ENCODE measurements at regions not wholly inside any gene's neighbourhood (a gene's known extent, or its start where the extent isn't known, plus 50 kb on each side); places are given as distances from the start of the nearest gene placed in this dataset.

DNA sequence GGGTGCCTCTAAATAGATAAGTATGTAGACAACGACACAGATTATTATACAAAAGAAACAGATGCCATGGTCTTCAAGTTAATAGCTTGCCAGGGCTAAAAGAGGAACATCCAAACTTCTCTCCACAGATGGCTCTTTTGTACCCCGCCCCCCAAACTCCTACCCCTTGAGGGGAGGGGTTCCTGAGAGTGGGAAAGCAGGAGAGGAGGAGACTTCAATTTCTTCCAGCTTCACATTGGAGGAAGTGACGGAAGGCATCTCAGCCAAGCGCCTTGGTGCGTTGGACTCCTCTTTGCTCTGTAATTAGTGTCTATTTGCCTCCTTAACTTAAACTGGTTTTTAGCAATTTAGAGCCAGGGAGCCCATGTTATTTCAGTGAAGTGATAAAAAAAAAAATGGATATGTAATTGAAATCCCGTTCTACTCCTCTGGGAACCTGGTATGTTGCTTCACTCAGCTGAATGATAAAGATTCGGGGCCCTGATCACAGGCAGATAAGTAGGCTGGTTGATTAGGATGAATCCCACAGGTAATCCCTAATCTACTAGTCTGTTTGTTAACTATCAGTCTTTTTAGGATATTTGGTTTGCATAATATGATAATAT, 580.9 kb upstream of the CADM1 start:
- Histone ChIP-seq H3K4me1 (ENCODE audit: control insufficient read depth, insufficient read depth, low read length) (no peaks in the 10 kb centered on the region), H3K27ac (ENCODE audit: low read length) (no peak overlapping the region), H3K9me3 (ENCODE audit: control insufficient read depth, low read depth, low read length) (no peaks in the 10 kb centered on the region), H3K36me3 (ENCODE audit: control insufficient read depth, insufficient read depth, low read length) (no peaks in the 10 kb centered on the region), H3K27me3 (ENCODE audit: control insufficient read depth, insufficient read depth, low read length) (no peaks in the 10 kb centered on the region), H3K4me3 (ENCODE audit: low read length) (no peak overlapping the region)
- WGBS (ENCODE audit: insufficient coverage, low lambda C conversion rate), result no CpG with 5 or more reads among the region's 7 CpGs
- DNase-seq, result no peak

DNA sequence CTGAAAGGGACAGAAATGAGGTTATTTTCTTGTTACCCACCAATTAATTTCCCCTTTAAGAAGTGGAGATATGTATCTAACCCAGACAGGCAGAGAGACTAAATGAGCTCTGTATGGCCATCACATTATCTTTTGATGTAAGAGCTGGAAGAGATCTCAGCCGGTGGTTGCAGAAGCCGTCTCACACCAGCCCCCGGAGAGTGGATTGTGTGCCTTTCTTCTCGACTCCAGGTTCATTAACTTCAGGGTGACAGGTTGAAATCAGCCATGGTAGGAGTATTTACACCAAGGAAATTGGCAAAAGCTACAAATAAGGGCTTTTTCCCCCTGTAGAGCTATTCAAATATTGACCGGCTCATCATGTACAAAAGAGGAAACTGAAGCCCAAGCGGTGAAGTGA, 580.3 kb upstream of the CADM1 start:
- H3K27ac ChIP-seq (ENCODE audit: low read length), result no peak overlapping the region
- no peak overlapping the region for H3K4me3 ChIP-seq (ENCODE audit: low read length)
- DNase-seq, result no peak
- no peaks in the 10 kb centered on the region for H3K36me3 ChIP-seq (ENCODE audit: control insufficient read depth, insufficient read depth, low read length)
- no peaks in the 10 kb centered on the region for H3K4me1 ChIP-seq (ENCODE audit: control insufficient read depth, insufficient read depth, low read length)
- H3K27me3 ChIP-seq (ENCODE audit: control insufficient read depth, insufficient read depth, low read length), result no peaks in the 10 kb centered on the region
- no CpG with 5 or more reads among the region's 6 CpGs for WGBS (ENCODE audit: insufficient coverage, low lambda C conversion rate)
- no peaks in the 10 kb centered on the region for H3K9me3 ChIP-seq (ENCODE audit: control insufficient read depth, low read depth, low read length)

DNA sequence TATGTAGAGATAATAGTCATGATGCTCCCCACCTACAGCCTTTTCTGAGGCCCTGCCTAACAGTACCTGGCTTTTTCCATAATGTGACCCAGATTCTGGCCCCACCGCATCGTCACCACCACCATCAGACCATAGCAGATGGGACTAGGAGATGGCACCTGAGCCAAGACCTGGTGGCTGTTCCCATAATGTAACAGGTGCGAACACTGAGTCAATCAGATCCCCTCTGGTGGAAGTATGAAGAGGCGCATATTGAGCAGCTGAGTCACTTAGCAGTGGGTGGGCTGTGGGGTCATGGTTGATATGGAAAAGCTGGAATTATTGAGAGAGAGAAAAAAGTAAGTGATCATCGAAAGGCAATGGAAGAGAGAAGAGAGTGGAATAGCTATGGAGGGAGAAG, 578.0 kb upstream of the CADM1 start:
- H3K27me3 ChIP-seq (ENCODE audit: control insufficient read depth, insufficient read depth, low read length), result no peaks in the 10 kb centered on the region
- WGBS (ENCODE audit: insufficient coverage, low lambda C conversion rate), result 96% methylated on average over 4 of the region's 5 CpGs
- H3K9me3 ChIP-seq (ENCODE audit: control insufficient read depth, low read depth, low read length), result no peaks in the 10 kb centered on the region
- H3K36me3 ChIP-seq (ENCODE audit: control insufficient read depth, insufficient read depth, low read length), result no peaks in the 10 kb centered on the region
- no peak overlapping the region for H3K27ac ChIP-seq (ENCODE audit: low read length)
- no peak overlapping the region for H3K4me3 ChIP-seq (ENCODE audit: low read length)
- DNase-seq, result no peak
- no peaks in the 10 kb centered on the region for H3K4me1 ChIP-seq (ENCODE audit: control insufficient read depth, insufficient read depth, low read length)

DNA sequence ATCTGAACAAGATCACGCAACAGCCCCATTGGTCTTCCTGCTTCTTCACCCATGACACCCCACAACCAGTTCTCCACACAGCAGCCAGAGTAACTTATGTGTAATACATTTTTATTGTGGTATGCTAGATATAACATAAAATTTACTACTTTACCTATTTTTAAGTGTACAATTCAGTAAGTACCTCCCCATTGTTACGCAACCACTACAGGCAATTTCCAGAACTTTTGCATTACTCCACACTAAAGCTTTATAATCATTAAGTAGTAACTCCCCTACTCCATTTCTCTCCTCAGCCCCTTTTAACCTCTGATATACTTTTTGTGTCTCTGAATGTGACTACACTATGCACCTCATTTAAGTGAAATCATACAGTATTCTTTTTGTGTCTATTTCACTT, 575.4 kb upstream of the CADM1 start:
- no peaks in the 10 kb centered on the region for H3K36me3 ChIP-seq (ENCODE audit: control insufficient read depth, insufficient read depth, low read length)

DNA sequence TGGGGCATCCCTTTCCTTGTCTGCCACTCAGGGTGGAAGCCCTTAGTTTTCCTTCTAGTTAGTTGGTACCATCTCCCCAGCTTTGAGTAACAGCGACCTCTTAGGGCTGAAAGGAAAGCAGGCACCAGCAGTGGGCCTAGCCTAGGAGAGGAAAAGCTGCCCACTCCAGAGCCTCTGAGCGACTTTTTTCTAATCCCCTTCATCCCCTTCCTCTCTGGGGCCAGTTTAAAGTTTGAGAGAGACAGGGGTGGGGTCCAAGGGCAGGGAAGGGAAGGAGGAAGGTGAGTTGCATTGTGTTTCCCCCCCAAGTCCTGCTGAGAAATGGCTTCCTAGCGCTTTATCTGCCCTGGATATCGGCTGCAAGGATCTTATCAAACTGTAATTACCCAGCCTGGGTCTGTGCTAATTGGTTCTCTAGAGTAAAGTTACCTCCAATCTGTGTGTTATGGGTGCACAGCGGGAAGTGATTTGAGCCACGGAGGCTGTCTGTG, 573.9 kb upstream of the CADM1 start:
- H3K4me1 ChIP-seq (ENCODE audit: control insufficient read depth, insufficient read depth, low read length), result peaks cover 5% of the 10 kb centered on the region
- no peak overlapping the region for H3K27ac ChIP-seq (ENCODE audit: low read length)
- no peak overlapping the region for H3K4me3 ChIP-seq (ENCODE audit: low read length)
- H3K36me3 ChIP-seq (ENCODE audit: control insufficient read depth, insufficient read depth, low read length), result no peaks in the 10 kb centered on the region
- H3K9me3 ChIP-seq (ENCODE audit: control insufficient read depth, low read depth, low read length), result no peaks in the 10 kb centered on the region
- no CpG with 5 or more reads among the region's 6 CpGs for WGBS (ENCODE audit: insufficient coverage, low lambda C conversion rate)
- H3K27me3 ChIP-seq (ENCODE audit: control insufficient read depth, insufficient read depth, low read length), result no peaks in the 10 kb centered on the region
- DNase-seq, result peak in 1 of 2 donors; percentile 16

More for the DNA sequence above, 575.4 kb upstream of the CADM1 start:
- no peak for DNase-seq
- Histone ChIP-seq H3K4me1 (ENCODE audit: control insufficient read depth, insufficient read depth, low read length) (peaks cover 4% of the 10 kb centered on the region), H3K4me3 (ENCODE audit: low read length) (no peak overlapping the region), H3K27me3 (ENCODE audit: control insufficient read depth, insufficient read depth, low read length) (no peaks in the 10 kb centered on the region), H3K9me3 (ENCODE audit: control insufficient read depth, low read depth, low read length) (no peaks in the 10 kb centered on the region), H3K27ac (ENCODE audit: low read length) (no peak overlapping the region)
- 100% methylated on average over 2 of the region's 2 CpGs for WGBS (ENCODE audit: insufficient coverage, low lambda C conversion rate)

- no peak for DNase-seq
- Histone ChIP-seq H3K4me1 (ENCODE audit: control insufficient read depth, insufficient read depth, low read length) (peaks cover 5% of the 10 kb centered on the region), H3K27me3 (ENCODE audit: control insufficient read depth, insufficient read depth, low read length) (peaks cover under 1% of the 10 kb centered on the region), H3K27ac (ENCODE audit: low read length) (no peak overlapping the region), H3K36me3 (ENCODE audit: control insufficient read depth, insufficient read depth, low read length) (no peaks in the 10 kb centered on the region), H3K4me3 (ENCODE audit: low read length) (no peak overlapping the region), H3K9me3 (ENCODE audit: control insufficient read depth, low read depth, low read length) (no peaks in the 10 kb centered on the region)
- no CpG with 5 or more reads among the region's 2 CpGs for WGBS (ENCODE audit: insufficient coverage, low lambda C conversion rate)
Observed at GRCh38 chr11:116077092-116077491, 572.9 kb upstream of the CADM1 start.

DNA sequence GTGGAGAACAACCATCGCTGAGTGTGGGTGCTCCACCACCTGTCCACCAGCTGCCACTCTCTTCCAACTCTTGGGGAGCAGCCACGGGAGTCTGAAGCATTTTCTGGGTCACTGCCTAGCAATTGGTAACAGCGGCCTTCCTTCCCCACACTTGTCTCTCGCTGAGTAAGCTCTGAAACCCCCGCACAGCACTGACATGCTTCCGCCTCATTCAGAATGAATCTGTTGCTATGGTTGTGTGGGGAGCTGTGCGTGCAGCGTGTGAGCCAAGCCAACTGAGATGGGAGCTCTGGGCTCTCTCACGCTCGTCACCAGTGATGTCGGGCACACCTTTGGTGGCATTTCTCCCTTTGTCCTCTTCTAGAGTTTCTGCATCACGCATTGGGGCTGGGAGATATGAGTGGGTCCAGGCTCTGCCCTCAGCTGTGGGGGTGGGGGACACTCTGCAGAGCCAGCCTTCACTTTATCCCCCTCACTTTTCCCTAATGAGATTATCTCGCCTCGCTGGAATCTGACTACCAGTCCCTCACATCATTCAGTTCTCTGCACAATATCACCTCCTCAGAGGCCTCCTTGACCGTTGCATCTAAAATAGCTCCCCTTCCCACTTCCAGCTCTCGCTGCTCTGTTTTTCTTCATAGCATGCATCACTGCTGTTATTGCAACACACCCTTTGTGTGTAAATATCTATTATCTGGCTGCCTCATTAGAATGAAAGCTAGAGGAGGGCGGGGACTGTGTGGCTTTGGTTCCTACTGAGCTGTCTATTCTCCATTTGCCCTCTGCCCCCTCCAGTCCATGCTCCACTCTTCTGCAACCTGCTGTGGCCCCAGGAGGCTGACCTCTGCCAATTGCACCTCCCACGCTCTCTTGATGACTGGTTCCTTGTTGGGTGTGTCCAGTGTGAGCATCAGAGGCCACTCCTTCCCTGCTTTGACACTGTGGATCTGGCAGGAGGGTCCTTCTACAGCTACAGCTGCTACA, 569.9 kb upstream of the CADM1 start:
- no peaks in the 10 kb centered on the region for H3K9me3 ChIP-seq (ENCODE audit: control insufficient read depth, low read depth, low read length)
- H3K27ac ChIP-seq (ENCODE audit: low read length), result peak overlapping the region; percentile 42
- WGBS (ENCODE audit: insufficient coverage, low lambda C conversion rate), result no CpG with 5 or more reads among the region's 18 CpGs
- H3K4me1 ChIP-seq (ENCODE audit: control insufficient read depth, insufficient read depth, low read length), result peaks cover 5% of the 10 kb centered on the region
- DNase-seq, result peak; percentile 73 to 85
- peaks cover 3% of the 10 kb centered on the region for H3K27me3 ChIP-seq (ENCODE audit: control insufficient read depth, insufficient read depth, low read length)
- H3K36me3 ChIP-seq (ENCODE audit: control insufficient read depth, insufficient read depth, low read length), result no peaks in the 10 kb centered on the region
- no peak overlapping the region for H3K4me3 ChIP-seq (ENCODE audit: low read length)

DNA sequence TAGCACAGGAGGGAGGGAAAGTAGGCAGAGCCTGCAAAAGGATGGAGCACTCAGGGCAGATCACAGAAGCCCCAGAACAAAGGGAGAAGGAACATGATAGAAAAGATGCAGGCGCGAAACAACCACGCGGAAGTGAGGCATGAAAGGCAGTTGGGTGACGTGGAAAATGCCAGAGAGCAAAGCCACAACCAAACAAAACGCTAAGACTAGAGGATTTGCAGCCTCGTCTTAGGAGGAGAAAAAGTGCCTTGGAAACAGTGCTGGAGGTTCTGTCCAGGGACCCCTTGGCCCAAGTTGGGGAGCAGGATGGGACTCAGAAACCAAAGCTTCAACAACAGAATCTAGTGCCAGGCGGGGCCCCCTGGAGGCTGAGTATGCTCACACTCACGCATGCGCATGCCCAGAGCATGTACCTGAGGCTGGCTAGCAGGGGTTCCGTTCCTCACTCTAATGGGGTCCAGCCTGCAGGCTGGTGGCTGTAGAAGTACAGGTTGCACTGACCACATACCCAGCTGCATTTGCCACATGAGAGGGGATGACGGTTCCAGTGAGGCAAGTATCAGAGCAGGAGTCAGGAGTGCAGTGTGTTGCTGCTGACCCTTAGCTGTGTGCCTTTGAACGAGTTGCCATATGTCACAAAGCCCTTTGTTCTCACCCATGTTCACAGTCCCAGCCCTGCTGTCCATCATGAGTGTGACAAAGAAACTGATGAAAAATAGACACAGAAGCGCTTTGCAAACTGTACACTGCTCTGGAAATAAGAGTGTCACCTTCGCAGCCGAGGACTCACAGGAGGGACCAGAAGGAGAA, 568.6 kb upstream of the CADM1 start:
- 89% methylated on average over 4 of the region's 16 CpGs for WGBS (ENCODE audit: insufficient coverage, low lambda C conversion rate)
- H3K4me3 ChIP-seq (ENCODE audit: low read length), result no peak overlapping the region
- H3K27me3 ChIP-seq (ENCODE audit: control insufficient read depth, insufficient read depth, low read length), result peaks cover 3% of the 10 kb centered on the region
- H3K27ac ChIP-seq (ENCODE audit: low read length), result no peak overlapping the region
- peaks cover 5% of the 10 kb centered on the region for H3K4me1 ChIP-seq (ENCODE audit: control insufficient read depth, insufficient read depth, low read length)
- no peaks in the 10 kb centered on the region for H3K9me3 ChIP-seq (ENCODE audit: control insufficient read depth, low read depth, low read length)
- no peak for DNase-seq
- H3K36me3 ChIP-seq (ENCODE audit: control insufficient read depth, insufficient read depth, low read length), result no peaks in the 10 kb centered on the region

GRCh38 chr11:116072133-116072532, 567.9 kb upstream of the CADM1 start:
- Histone ChIP-seq H3K36me3 (ENCODE audit: control insufficient read depth, insufficient read depth, low read length) (no peaks in the 10 kb centered on the region), H3K4me3 (ENCODE audit: low read length) (no peak overlapping the region), H3K27ac (ENCODE audit: low read length) (no peak overlapping the region), H3K27me3 (ENCODE audit: control insufficient read depth, insufficient read depth, low read length) (peaks cover 3% of the 10 kb centered on the region), H3K4me1 (ENCODE audit: control insufficient read depth, insufficient read depth, low read length) (peaks cover 5% of the 10 kb centered on the region), H3K9me3 (ENCODE audit: control insufficient read depth, low read depth, low read length) (no peaks in the 10 kb centered on the region)
- no CpG with 5 or more reads among the region's 4 CpGs for WGBS (ENCODE audit: insufficient coverage, low lambda C conversion rate)
- no peak for DNase-seq

- Histone ChIP-seq H3K36me3 (ENCODE audit: control insufficient read depth, insufficient read depth, low read length) (no peaks in the 10 kb centered on the region), H3K4me1 (ENCODE audit: control insufficient read depth, insufficient read depth, low read length) (peaks cover 5% of the 10 kb centered on the region), H3K27ac (ENCODE audit: low read length) (no peak overlapping the region), H3K9me3 (ENCODE audit: control insufficient read depth, low read depth, low read length) (no peaks in the 10 kb centered on the region), H3K4me3 (ENCODE audit: low read length) (no peak overlapping the region), H3K27me3 (ENCODE audit: control insufficient read depth, insufficient read depth, low read length) (peaks cover 3% of the 10 kb centered on the region)
- no peak for DNase-seq
- WGBS (ENCODE audit: insufficient coverage, low lambda C conversion rate), result no CpG with 5 or more reads among the region's 6 CpGs
Observed at GRCh38 chr11:116071241-116071640, 567.0 kb upstream of the CADM1 start.

Data from large intestine (tissue), 3 donors.